ENCODE measurements at regions not wholly inside any gene's neighbourhood (a gene's known extent, or its start where the extent isn't known, plus 50 kb on each side); places are given as distances from the start of the nearest gene placed in this dataset.

DNA sequence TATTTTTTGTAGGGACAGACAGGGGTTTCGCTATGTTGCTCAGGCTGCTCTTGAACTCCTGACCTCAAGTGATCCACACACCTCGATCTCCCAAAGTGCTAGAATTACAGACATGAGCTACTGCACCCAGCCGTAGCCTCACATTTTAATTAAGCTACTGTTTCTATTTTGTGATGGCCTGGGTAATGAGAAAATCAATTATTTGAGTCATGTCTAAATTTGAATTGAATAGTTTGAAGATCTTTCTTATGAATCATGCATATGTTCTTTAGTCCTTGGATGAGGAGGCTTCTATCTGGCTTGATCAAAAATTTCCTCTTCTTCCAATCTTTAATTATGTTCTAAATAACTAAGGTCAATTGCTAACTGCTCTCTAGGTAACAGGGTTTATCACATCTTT is 175.0 kb downstream of the REEP3 start (continued):
- TF ChIP-seq, protein P1, sequence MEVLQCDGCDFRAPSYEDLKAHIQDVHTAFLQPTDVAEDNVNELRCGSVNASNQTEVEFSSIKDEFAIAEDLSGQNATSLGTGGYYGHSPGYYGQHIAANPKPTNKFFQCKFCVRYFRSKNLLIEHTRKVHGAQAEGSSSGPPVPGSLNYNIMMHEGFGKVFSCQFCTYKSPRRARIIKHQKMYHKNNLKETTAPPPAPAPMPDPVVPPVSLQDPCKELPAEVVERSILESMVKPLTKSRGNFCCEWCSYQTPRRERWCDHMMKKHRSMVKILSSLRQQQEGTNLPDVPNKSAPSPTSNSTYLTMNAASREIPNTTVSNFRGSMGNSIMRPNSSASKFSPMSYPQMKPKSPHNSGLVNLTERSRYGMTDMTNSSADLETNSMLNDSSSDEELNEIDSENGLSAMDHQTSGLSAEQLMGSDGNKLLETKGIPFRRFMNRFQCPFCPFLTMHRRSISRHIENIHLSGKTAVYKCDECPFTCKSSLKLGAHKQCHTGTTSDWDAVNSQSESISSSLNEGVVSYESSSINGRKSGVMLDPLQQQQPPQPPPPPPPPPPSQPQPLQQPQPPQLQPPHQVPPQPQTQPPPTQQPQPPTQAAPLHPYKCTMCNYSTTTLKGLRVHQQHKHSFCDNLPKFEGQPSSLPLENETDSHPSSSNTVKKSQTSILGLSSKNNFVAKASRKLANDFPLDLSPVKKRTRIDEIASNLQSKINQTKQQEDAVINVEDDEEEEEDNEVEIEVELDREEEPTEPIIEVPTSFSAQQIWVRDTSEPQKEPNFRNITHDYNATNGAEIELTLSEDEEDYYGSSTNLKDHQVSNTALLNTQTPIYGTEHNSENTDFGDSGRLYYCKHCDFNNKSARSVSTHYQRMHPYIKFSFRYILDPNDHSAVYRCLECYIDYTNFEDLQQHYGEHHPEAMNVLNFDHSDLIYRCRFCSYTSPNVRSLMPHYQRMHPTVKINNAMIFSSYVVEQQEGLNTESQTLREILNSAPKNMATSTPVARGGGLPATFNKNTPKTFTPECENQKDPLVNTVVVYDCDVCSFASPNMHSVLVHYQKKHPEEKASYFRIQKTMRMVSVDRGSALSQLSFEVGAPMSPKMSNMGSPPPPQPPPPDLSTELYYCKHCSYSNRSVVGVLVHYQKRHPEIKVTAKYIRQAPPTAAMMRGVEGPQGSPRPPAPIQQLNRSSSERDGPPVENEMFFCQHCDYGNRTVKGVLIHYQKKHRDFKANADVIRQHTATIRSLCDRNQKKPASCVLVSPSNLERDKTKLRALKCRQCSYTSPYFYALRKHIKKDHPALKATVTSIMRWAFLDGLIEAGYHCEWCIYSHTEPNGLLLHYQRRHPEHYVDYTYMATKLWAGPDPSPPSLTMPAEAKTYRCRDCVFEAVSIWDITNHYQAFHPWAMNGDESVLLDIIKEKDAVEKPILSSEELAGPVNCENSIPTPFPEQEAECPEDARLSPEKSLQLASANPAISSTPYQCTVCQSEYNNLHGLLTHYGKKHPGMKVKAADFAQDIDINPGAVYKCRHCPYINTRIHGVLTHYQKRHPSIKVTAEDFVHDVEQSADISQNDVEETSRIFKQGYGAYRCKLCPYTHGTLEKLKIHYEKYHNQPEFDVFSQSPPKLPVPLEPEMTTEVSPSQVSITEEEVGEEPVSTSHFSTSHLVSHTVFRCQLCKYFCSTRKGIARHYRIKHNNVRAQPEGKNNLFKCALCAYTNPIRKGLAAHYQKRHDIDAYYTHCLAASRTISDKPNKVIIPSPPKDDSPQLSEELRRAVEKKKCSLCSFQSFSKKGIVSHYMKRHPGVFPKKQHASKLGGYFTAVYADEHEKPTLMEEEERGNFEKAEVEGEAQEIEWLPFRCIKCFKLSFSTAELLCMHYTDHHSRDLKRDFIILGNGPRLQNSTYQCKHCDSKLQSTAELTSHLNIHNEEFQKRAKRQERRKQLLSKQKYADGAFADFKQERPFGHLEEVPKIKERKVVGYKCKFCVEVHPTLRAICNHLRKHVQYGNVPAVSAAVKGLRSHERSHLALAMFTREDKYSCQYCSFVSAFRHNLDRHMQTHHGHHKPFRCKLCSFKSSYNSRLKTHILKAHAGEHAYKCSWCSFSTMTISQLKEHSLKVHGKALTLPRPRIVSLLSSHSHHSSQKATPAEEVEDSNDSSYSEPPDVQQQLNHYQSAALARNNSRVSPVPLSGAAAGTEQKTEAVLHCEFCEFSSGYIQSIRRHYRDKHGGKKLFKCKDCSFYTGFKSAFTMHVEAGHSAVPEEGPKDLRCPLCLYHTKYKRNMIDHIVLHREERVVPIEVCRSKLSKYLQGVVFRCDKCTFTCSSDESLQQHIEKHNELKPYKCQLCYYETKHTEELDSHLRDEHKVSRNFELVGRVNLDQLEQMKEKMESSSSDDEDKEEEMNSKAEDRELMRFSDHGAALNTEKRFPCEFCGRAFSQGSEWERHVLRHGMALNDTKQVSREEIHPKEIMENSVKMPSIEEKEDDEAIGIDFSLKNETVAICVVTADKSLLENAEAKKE (CRISPR knock-in tag; IDR thresholded peaks at IDR 0.05) = no peak
- TF ChIP-seq, protein P2, sequence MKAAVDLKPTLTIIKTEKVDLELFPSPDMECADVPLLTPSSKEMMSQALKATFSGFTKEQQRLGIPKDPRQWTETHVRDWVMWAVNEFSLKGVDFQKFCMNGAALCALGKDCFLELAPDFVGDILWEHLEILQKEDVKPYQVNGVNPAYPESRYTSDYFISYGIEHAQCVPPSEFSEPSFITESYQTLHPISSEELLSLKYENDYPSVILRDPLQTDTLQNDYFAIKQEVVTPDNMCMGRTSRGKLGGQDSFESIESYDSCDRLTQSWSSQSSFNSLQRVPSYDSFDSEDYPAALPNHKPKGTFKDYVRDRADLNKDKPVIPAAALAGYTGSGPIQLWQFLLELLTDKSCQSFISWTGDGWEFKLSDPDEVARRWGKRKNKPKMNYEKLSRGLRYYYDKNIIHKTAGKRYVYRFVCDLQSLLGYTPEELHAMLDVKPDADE (IDR thresholded peaks at IDR 0.05) = no peak
- TF ChIP-seq, protein P3, sequence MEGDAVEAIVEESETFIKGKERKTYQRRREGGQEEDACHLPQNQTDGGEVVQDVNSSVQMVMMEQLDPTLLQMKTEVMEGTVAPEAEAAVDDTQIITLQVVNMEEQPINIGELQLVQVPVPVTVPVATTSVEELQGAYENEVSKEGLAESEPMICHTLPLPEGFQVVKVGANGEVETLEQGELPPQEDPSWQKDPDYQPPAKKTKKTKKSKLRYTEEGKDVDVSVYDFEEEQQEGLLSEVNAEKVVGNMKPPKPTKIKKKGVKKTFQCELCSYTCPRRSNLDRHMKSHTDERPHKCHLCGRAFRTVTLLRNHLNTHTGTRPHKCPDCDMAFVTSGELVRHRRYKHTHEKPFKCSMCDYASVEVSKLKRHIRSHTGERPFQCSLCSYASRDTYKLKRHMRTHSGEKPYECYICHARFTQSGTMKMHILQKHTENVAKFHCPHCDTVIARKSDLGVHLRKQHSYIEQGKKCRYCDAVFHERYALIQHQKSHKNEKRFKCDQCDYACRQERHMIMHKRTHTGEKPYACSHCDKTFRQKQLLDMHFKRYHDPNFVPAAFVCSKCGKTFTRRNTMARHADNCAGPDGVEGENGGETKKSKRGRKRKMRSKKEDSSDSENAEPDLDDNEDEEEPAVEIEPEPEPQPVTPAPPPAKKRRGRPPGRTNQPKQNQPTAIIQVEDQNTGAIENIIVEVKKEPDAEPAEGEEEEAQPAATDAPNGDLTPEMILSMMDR (conservative IDR thresholded peaks at IDR 0.05; ENCODE audit: low read depth in 2 of 2) = no peak

DNA sequence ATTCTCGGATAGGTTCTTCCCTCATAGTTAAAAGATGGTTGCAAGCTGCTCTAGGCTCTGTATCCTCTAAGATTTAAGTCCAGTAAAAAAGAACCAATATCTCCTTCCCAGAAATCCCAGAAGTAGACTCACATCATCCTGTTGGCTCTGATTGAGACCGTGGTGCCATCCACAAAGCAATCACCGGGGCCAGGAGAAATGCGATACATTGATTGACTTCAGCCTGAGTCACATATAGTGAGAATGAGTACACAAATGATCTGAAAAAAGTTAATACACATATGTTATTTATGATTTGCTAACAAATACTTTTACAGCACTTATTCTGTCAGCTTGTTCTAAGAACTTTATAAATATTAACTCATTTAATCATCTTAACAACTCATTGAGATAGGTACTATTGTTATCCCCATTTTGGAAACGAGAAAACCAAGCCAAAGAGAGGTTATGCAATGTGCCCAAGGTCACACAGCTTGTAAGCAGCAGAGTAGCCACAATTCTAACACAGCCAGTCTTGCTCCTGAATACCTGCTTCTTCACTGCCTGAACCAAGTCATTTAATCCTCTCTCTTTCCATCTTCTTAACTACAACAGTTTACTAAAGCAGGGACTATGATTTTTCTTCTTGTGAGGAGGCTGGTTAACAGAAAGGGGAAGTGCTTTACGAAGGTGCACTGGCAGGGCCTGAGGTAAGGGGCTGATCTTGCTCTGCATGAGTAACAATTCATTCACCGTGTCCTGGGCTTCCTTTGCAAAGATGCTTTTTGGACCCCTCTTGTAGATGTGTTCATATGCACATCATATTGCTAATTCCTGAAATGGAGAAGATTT is 177.0 kb downstream of the REEP3 start:
- Histone ChIP-seq H3K9me2 (ENCODE audit: insufficient read depth) (peaks cover 3% of the 10 kb centered on the region; the same call in 1 of the 2 replicates), H3K4me2 (no peak overlapping the region), H3K27ac (ENCODE audit: low read depth) (0 out of 2 replicates have a peak overlapping the region, but pooled peaks have one; percentile 18), H3K4me3 (no peak overlapping the region), H3F3A (replicated peaks; ENCODE audit: low read depth) (no peaks in the 10 kb centered on the region), H2AFZ (peak overlapping the region; percentile 90), H3K36me3 (ENCODE audit: insufficient read depth) (no peaks in the 10 kb centered on the region), H3K4me1 (ENCODE audit: insufficient read depth) (peaks cover 10% of the 10 kb centered on the region), H4K20me1 (replicated peaks; ENCODE audit: insufficient read depth) (no peaks in the 10 kb centered on the region), H3K27me3 (ENCODE audit: insufficient read depth) (no peaks in the 10 kb centered on the region), H3K79me2 (replicated peaks; ENCODE audit: insufficient read depth) (no peaks in the 10 kb centered on the region)
- no peak for DNase-seq (ENCODE audit: low spot score)
- Mint-ChIP-seq H3K4me3 (no peak overlapping the region), H3K36me3 (ENCODE audit: low read depth) (peaks cover 12% of the 10 kb centered on the region; the same call in 2 of the 3 replicates), H3K4me1 (peaks cover 15% of the 10 kb centered on the region), H3K9me3 (peaks cover 13% of the 10 kb centered on the region), H3K27me3 (ENCODE audit: insufficient read depth, low read depth, poor library complexity) (no peaks in the 10 kb centered on the region), H3K27ac (no peak overlapping the region)
- ATAC-seq = no peak
- TF ChIP-seq EZH2phosphoT487 (IDR thresholded peaks at IDR 0.05; ENCODE audit: unreplicated experiment) (no peak), CREB1 (CRISPR knock-in tag; IDR thresholded peaks at IDR 0.05; ENCODE audit: low read depth) (no peak), EZH2 (IDR thresholded peaks at IDR 0.05; ENCODE audit: low read depth, unreplicated experiment) (no peak), ZNF114 (CRISPR knock-in tag; IDR thresholded peaks at IDR 0.05) (no peak), JUNB (IDR thresholded peaks at IDR 0.05; ENCODE audit: unreplicated experiment) (no peak), NANOG (IDR thresholded peaks at IDR 0.05; ENCODE audit: borderline replicate concordance) (no peak), STAT1 (IDR thresholded peaks at IDR 0.05; ENCODE audit: unreplicated experiment) (no peak)
- TF ChIP-seq, protein P3 (conservative IDR thresholded peaks at IDR 0.05; ENCODE audit: low read depth in 2 of 2) = no peak
